H9 (cell line): ENCODE measurements at regions not wholly inside any gene's neighbourhood (a gene's known extent, or its start where the extent isn't known, plus 50 kb on each side); places are given as distances from the start of the nearest gene placed in this dataset.

Source experiments
- DNase-seq: peaks from one replicate; pipeline ENCODE4 v3.0.0-alpha.2; 2017
- H2AFZ ChIP-seq: one replicate; pipeline ENCODE4 v1.6.1; 2013; ENCODE audit warnings: mild to moderate bottlenecking, low read length, control low read depth, moderate library complexity
- H2AK5ac ChIP-seq: 2 replicates; pipeline ENCODE4 v1.6.1; 2013; ENCODE audit warnings: low read length, control low read depth, mixed read lengths; ENCODE audit not compliant: insufficient read length
- H2BK120ac ChIP-seq: one replicate; pipeline ENCODE4 v1.6.1; 2013; ENCODE audit warnings: low read depth, mild to moderate bottlenecking, low read length, control low read depth, inconsistent platforms; ENCODE audit not compliant: poor library complexity, severe bottlenecking
- H2BK12ac ChIP-seq: 2 replicates; pipeline ENCODE4 v1.6.1; 2013; ENCODE audit warnings: low read length, control low read depth, mixed read lengths, low read depth; ENCODE audit not compliant: insufficient read length
- H2BK15ac ChIP-seq: 2 replicates; pipeline ENCODE4 v1.6.1; 2013; ENCODE audit warnings: low read depth, low read length, control low read depth
- H2BK20ac ChIP-seq: one replicate; pipeline ENCODE4 v1.6.1; 2013; ENCODE audit warnings: low read depth, mild to moderate bottlenecking, low read length, control low read depth, inconsistent platforms; ENCODE audit not compliant: poor library complexity, severe bottlenecking
- H2BK5ac ChIP-seq: 2 replicates; pipeline ENCODE4 v1.6.1; 2013; ENCODE audit warnings: low read length, control low read depth, mixed read lengths; ENCODE audit not compliant: insufficient read length
- H3K14ac ChIP-seq: 2 replicates; pipeline ENCODE4 v1.6.1; 2013; ENCODE audit warnings: low read length, control low read depth; ENCODE audit not compliant: insufficient read depth
- H3K18ac ChIP-seq: 2 replicates; pipeline ENCODE4 v1.6.1; 2013; ENCODE audit warnings: low read depth, mild to moderate bottlenecking, mixed read lengths, low read length, control low read depth; ENCODE audit not compliant: insufficient read length
- H3K23ac ChIP-seq: 2 replicates; pipeline ENCODE4 v1.6.1; 2013; ENCODE audit warnings: low read length, control low read depth, mixed read lengths, low read depth; ENCODE audit not compliant: insufficient read length
- H3K23me2 ChIP-seq: 2 replicates; pipeline ENCODE4 v1.6.1; 2013; ENCODE audit warnings: low read depth, mild to moderate bottlenecking, mixed read lengths, low read length, control low read depth; ENCODE audit not compliant: insufficient read length, poor library complexity, severe bottlenecking
- H3K27ac ChIP-seq: 2 replicates; pipeline ENCODE4 v1.5.1; 2013; ENCODE audit warnings: low read length, control low read depth, mixed read lengths, low read depth; ENCODE audit not compliant: insufficient read length
- H3K27me3 ChIP-seq: 2 replicates; pipeline ENCODE4 v1.6.1; 2013; ENCODE audit warnings: low read length, control low read depth, inconsistent platforms; ENCODE audit not compliant: insufficient read depth
- H3K4ac ChIP-seq: 2 replicates; pipeline ENCODE4 v1.6.1; 2013; ENCODE audit warnings: low read depth, mild to moderate bottlenecking, control low read depth, inconsistent platforms, low read length, moderate library complexity
- H3K4me1 ChIP-seq: 2 replicates; pipeline ENCODE4 v1.6.1; 2013; ENCODE audit warnings: low read length, control low read depth, inconsistent platforms; ENCODE audit not compliant: insufficient read depth
- H3K4me2 ChIP-seq: 2 replicates; pipeline ENCODE4 v1.6.1; 2013; ENCODE audit warnings: low read length, control low read depth, mixed read lengths; ENCODE audit not compliant: insufficient read length, insufficient read depth
- H3K56ac ChIP-seq: 2 replicates; pipeline ENCODE4 v1.6.1; 2013; ENCODE audit warnings: low read depth, mild to moderate bottlenecking, mixed read lengths, low read length, control low read depth; ENCODE audit not compliant: insufficient read length
- H3K79me1 ChIP-seq: 2 replicates; pipeline ENCODE4 v1.6.1; 2013; ENCODE audit warnings: low read depth, mild to moderate bottlenecking, moderate library complexity, low read length, control low read depth, inconsistent platforms; ENCODE audit not compliant: insufficient read depth, poor library complexity, severe bottlenecking
- H3K79me2 ChIP-seq: 2 replicates; pipeline ENCODE4 v1.6.1; 2013; ENCODE audit warnings: low read length, control low read depth, inconsistent platforms; ENCODE audit not compliant: insufficient read depth
- H3K9ac ChIP-seq: 2 replicates; pipeline ENCODE4 v1.6.1; 2013; ENCODE audit warnings: low read length, control low read depth, mixed read lengths; ENCODE audit not compliant: insufficient read length; ENCODE audit errors: extremely low read depth
- H3K9me3 ChIP-seq: one replicate; pipeline ENCODE4 v1.6.1; 2013; ENCODE audit warnings: low read depth, low read length, inconsistent platforms; ENCODE audit not compliant: control insufficient read depth
- H3T11ph ChIP-seq: one replicate; pipeline ENCODE4 v1.6.1; 2013; ENCODE audit warnings: mild to moderate bottlenecking, low read length, control low read depth, inconsistent platforms
- H4K20me1 ChIP-seq: one replicate; pipeline ENCODE4 v1.6.1; 2013; ENCODE audit not compliant: control insufficient read depth, insufficient read length, insufficient read depth
- H4K5ac ChIP-seq: 2 replicates; pipeline ENCODE4 v1.6.1; 2013; ENCODE audit warnings: low read depth, mild to moderate bottlenecking, mixed read lengths, low read length, control low read depth; ENCODE audit not compliant: insufficient read length
- H4K8ac ChIP-seq: replicated peaks from 2 replicates; pipeline ENCODE4 v1.6.1; 2013; ENCODE audit warnings: low read length, control low read depth, mixed read lengths, low read depth; ENCODE audit not compliant: insufficient read length
- H4K91ac ChIP-seq: 2 replicates; pipeline ENCODE4 v1.6.1; 2013; ENCODE audit warnings: low read depth, mild to moderate bottlenecking, moderate library complexity, mixed read lengths, low read length, control low read depth; ENCODE audit not compliant: insufficient read length
- H3K27ac Mint-ChIP-seq, 3 experiments: 2 replicates in 2 of 3; 3 replicates in 1 of 3; pipeline ENCODE4 v1.8.0; 2020 to 2021; ENCODE audit warnings: mixed read lengths in 3 of 3, mild to moderate bottlenecking in 1 of 3, moderate library complexity in 1 of 3
- H3K27me3 Mint-ChIP-seq: 2 replicates; pipeline ENCODE4 v1.8.0; 2021; ENCODE audit warnings: low read depth, mild to moderate bottlenecking, moderate library complexity, mixed read lengths
- H3K36me3 Mint-ChIP-seq, 3 experiments: 2 replicates in 2 of 3; 3 replicates in 1 of 3; pipeline ENCODE4 v1.8.0; 2020 to 2021; ENCODE audit warnings: low read depth in 3 of 3, mixed read lengths in 3 of 3; ENCODE audit not compliant: insufficient read depth in 1 of 3
- H3K4me1 Mint-ChIP-seq, 2 experiments: 2 replicates each; pipeline ENCODE4 v1.8.0; 2020; ENCODE audit warnings: mixed read lengths in 2 of 2
- H3K4me3 Mint-ChIP-seq, 2 experiments: 2 replicates in 1 of 2; 3 replicates in 1 of 2; pipeline ENCODE4 v1.8.0; 2020 to 2021; ENCODE audit warnings: mild to moderate bottlenecking in 2 of 2, mixed read lengths in 2 of 2, moderate library complexity in 1 of 2
- H3K9me3 Mint-ChIP-seq, 2 experiments: 2 replicates in 1 of 2; 3 replicates in 1 of 2; pipeline ENCODE4 v1.8.0; 2020; ENCODE audit warnings: mild to moderate bottlenecking in 2 of 2, mixed read lengths in 2 of 2, moderate library complexity in 1 of 2
- WGBS: extraction: QIAGEN DNeasy Blood & Tissue Kit; methylation state at CpG from one replicate; pipeline ENCODE4 v1.1.7; 2013; ENCODE audit warnings: missing lambda C conversion rate, low lambda C conversion rate, mixed read lengths; ENCODE audit not compliant: insufficient read length; ENCODE audit errors: extremely low coverage; 5-methylcytosine and 5-hydroxymethylcytosine counted together
- TF ChIP-seq, protein P1 (sequence below): fragments of 200-600 bp; sonication (generic); conservative IDR thresholded peaks from 3 replicates; pipeline ENCODE4 v1.8.0; 2021; ENCODE audit warnings: antibody characterized with exemption, mild to moderate bottlenecking

DNA sequence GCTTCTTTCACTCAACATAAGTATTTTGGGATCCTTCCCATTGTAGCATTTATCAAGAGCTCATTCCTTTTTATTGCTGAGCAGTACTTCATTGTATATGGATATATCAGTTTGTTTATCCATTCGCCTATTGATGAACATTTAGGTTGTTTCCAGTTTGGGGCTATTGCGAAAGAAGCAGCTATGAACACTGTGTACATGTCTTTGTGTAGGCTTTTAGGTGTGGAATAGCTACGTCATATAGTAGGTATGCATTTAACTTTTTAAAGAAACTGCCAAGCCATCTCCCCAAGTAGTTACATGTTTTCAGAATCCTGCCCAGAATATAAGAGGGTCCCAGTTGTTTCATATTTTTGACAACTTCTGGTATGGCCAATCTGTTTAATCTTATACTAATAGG is 468.1 kb downstream of the IPMK start:
- Histone ChIP-seq H2BK5ac (no peak overlapping the region), H2AK5ac (no peak overlapping the region), H4K8ac (no peak overlapping the region), H4K91ac (no peak overlapping the region), H3T11ph (no peak overlapping the region), H3K9ac (no peak overlapping the region), H2BK20ac (no peak overlapping the region), H2BK120ac (no peak overlapping the region), H3K79me1 (no peaks in the 10 kb centered on the region), H4K20me1 (no peaks in the 10 kb centered on the region), H4K5ac (no peak overlapping the region), H2BK15ac (no peak overlapping the region), H3K56ac (no peak overlapping the region), H3K18ac (no peak overlapping the region), H3K4me1 (no peaks in the 10 kb centered on the region), H2BK12ac (no peak overlapping the region), H3K4ac (no peak overlapping the region), H3K23ac (no peak overlapping the region), H3K14ac (no peak overlapping the region), H3K27ac (no peak overlapping the region), H3K27me3 (no peaks in the 10 kb centered on the region), H3K79me2 (no peaks in the 10 kb centered on the region), H3K4me2 (no peak overlapping the region), H3K9me3 (no peaks in the 10 kb centered on the region), H3K23me2 (no peaks in the 10 kb centered on the region), H2AFZ (no peak overlapping the region)
- TF ChIP-seq, protein P1, sequence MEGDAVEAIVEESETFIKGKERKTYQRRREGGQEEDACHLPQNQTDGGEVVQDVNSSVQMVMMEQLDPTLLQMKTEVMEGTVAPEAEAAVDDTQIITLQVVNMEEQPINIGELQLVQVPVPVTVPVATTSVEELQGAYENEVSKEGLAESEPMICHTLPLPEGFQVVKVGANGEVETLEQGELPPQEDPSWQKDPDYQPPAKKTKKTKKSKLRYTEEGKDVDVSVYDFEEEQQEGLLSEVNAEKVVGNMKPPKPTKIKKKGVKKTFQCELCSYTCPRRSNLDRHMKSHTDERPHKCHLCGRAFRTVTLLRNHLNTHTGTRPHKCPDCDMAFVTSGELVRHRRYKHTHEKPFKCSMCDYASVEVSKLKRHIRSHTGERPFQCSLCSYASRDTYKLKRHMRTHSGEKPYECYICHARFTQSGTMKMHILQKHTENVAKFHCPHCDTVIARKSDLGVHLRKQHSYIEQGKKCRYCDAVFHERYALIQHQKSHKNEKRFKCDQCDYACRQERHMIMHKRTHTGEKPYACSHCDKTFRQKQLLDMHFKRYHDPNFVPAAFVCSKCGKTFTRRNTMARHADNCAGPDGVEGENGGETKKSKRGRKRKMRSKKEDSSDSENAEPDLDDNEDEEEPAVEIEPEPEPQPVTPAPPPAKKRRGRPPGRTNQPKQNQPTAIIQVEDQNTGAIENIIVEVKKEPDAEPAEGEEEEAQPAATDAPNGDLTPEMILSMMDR = no peak
- DNase-seq = no peak
- no peak overlapping the region for H3K4me3 Mint-ChIP-seq
- no peaks in the 10 kb centered on the region for H3K27me3 Mint-ChIP-seq
- no CpG with 5 or more reads among the region's 3 CpGs for WGBS
- peaks cover 17 to 24% of the 10 kb centered on the region in 2 experiments for H3K4me1 Mint-ChIP-seq
- H3K36me3 Mint-ChIP-seq = peaks cover 0 to 4% (median 0%) of the 10 kb centered on the region in 3 experiments; a peak in 3 of 7 replicates
- H3K27ac Mint-ChIP-seq = no peak overlapping the region; a peak in 1 of 7 replicates
- peaks cover 0 to 5% of the 10 kb centered on the region in 2 experiments; a peak in 2 of 5 replicates for H3K9me3 Mint-ChIP-seq
